Activated B cell treated with CpG ODN at 0.5 μM for 24 hours (primary cell): ENCODE measurements at regions not wholly inside any gene's neighbourhood (a gene's known extent, or its start where the extent isn't known, plus 50 kb on each side); places are given as distances from the start of the nearest gene placed in this dataset.

ENCODE experiments used
- ATAC-seq: fragments of 200-7000 bp; cut with Tn5 transposase; one replicate; pipeline ENCODE4 v1.10.0; 2021; ENCODE audit warnings: low read depth, mild to moderate bottlenecking, moderate library complexity
- CTCF ChIA-PET: fragments of 350-600 bp; sonication (Branson Sonifier 250); formaldehyde crosslinking; loops from one replicate; lab custom pipeline; 2021; ENCODE audit warnings: antibody characterized with exemption; lab: Charles Lee
- POLR2A ChIA-PET: fragments of 350-600 bp; sonication (Branson Sonifier 250); formaldehyde crosslinking; loops from one replicate; lab custom pipeline; 2021; ENCODE audit warnings: antibody characterized with exemption; lab: Charles Lee
- DNase-seq: peaks from one replicate; pipeline ENCODE4 v3.0.0; 2022
- H3K27ac Mint-ChIP-seq: one replicate; pipeline ENCODE4 v1.8.0; 2020; ENCODE audit warnings: mixed read lengths
- H3K27me3 Mint-ChIP-seq: one replicate; pipeline ENCODE4 v1.8.0; 2021; ENCODE audit warnings: mixed read lengths
- H3K36me3 Mint-ChIP-seq: one replicate; pipeline ENCODE4 v1.8.0; 2021; ENCODE audit warnings: low read depth, mixed read lengths
- H3K4me1 Mint-ChIP-seq: one replicate; pipeline ENCODE4 v1.8.0; 2021; ENCODE audit warnings: mixed read lengths
- H3K4me3 Mint-ChIP-seq: one replicate; pipeline ENCODE4 v1.8.0; 2020; ENCODE audit warnings: mild to moderate bottlenecking, mixed read lengths
- H3K9me3 Mint-ChIP-seq: one replicate; pipeline ENCODE4 v1.8.0; 2020; ENCODE audit warnings: mixed read lengths
- intact Hi-C: fragments of 100-400 bp; cut with micrococcal nuclease; formaldehyde crosslinking; loops from one replicate; pipeline ENCODE4 v1.15.1; 2024
- TF ChIP-seq, protein P1 (sequence below): fragments of 200-600 bp; IDR thresholded peaks from one replicate; pipeline ENCODE4 v1.8.0; 2022; ENCODE audit warnings: antibody characterized with exemption, mild to moderate bottlenecking

GRCh38 chrX:2592279-2592678 is 91.5 kb upstream of the DHRSX start:
- ATAC-seq, result no peak
- H3K4me3 Mint-ChIP-seq, result no peak overlapping the region
- H3K9me3 Mint-ChIP-seq, result no peaks in the 10 kb centered on the region
- H3K27me3 Mint-ChIP-seq, result peaks cover under 1% of the 10 kb centered on the region
- peaks cover 5% of the 10 kb centered on the region for H3K36me3 Mint-ChIP-seq
- ChIA-PET CTCF (no interaction called here), POLR2A (no interaction called here)
- no peak overlapping the region for H3K27ac Mint-ChIP-seq
- TF ChIP-seq, protein P1, sequence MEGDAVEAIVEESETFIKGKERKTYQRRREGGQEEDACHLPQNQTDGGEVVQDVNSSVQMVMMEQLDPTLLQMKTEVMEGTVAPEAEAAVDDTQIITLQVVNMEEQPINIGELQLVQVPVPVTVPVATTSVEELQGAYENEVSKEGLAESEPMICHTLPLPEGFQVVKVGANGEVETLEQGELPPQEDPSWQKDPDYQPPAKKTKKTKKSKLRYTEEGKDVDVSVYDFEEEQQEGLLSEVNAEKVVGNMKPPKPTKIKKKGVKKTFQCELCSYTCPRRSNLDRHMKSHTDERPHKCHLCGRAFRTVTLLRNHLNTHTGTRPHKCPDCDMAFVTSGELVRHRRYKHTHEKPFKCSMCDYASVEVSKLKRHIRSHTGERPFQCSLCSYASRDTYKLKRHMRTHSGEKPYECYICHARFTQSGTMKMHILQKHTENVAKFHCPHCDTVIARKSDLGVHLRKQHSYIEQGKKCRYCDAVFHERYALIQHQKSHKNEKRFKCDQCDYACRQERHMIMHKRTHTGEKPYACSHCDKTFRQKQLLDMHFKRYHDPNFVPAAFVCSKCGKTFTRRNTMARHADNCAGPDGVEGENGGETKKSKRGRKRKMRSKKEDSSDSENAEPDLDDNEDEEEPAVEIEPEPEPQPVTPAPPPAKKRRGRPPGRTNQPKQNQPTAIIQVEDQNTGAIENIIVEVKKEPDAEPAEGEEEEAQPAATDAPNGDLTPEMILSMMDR, result no peak
- peaks cover 6% of the 10 kb centered on the region for H3K4me1 Mint-ChIP-seq
- intact Hi-C loops, result loop anchor here (5.0 kb wide), 1 partner anchor 300 kb away; no protein-coding TSS in a partner anchor
- DNase-seq, result no peak

- Mint-ChIP-seq H3K9me3 (no peaks in the 10 kb centered on the region), H3K27me3 (peaks cover 9% of the 10 kb centered on the region), H3K4me3 (no peak overlapping the region), H3K27ac (no peak overlapping the region), H3K4me1 (peaks cover 10% of the 10 kb centered on the region), H3K36me3 (no peaks in the 10 kb centered on the region)
- TF ChIP-seq, protein P1, result no peak
- ATAC-seq (no peak), DNase-seq (no peak)
- ChIA-PET CTCF (no interaction called here), POLR2A (no interaction called here)
- intact Hi-C loops, result loop anchor here (5.0 kb wide), 1 partner anchor 297 kb away; no protein-coding TSS in a partner anchor
Observed at GRCh38 chrX:2589186-2590020, 88.6 kb upstream of the DHRSX start.

DNA sequence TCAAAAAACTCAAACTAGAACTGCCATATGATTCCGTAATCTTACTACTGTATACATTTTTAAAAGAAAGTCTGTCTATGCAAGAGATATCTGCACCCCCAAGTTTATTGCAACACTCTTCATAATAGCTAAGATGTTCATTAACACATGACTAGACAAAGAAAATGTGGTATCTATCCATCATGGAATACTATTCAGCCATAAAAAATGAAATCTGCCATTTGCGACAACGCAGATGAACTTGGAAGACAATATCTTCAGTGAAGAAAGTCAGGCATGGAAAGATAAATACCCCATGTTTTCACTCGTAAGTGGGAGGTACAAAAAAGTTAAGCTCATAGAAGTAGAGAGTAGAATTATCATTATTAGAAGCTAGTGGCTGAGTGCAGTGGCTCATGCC is 87.3 kb upstream of the DHRSX start:
- no peak overlapping the region for H3K4me3 Mint-ChIP-seq
- POLR2A ChIA-PET, result no interaction called here

GRCh38 chrX:2587146-2587545 is 86.4 kb upstream of the DHRSX start:
- Mint-ChIP-seq H3K4me3 (no peak overlapping the region), H3K9me3 (no peaks in the 10 kb centered on the region), H3K27me3 (peaks cover 20% of the 10 kb centered on the region), H3K36me3 (no peaks in the 10 kb centered on the region), H3K27ac (no peak overlapping the region), H3K4me1 (peaks cover 6% of the 10 kb centered on the region)
- DNase-seq (no peak), ATAC-seq (no peak)
- TF ChIP-seq, protein P1, result no peak
- ChIA-PET POLR2A (no interaction called here), CTCF (no interaction called here)
- intact Hi-C loops, result no loop called here

More for the DNA sequence above, 87.3 kb upstream of the DHRSX start:
- Mint-ChIP-seq H3K9me3 (no peaks in the 10 kb centered on the region), H3K36me3 (no peaks in the 10 kb centered on the region), H3K4me1 (peaks cover 8% of the 10 kb centered on the region), H3K27me3 (peaks cover 12% of the 10 kb centered on the region), H3K27ac (no peak overlapping the region)
- ATAC-seq, result no peak
- TF ChIP-seq, protein P1, result no peak
- no peak for DNase-seq
- intact Hi-C loops, result no loop called here
- CTCF ChIA-PET, result no interaction called here

- H3K9me3 Mint-ChIP-seq, result no peaks in the 10 kb centered on the region
- intact Hi-C loops, result no loop called here
- peaks cover 29% of the 10 kb centered on the region for H3K27me3 Mint-ChIP-seq
- POLR2A ChIA-PET, result no interaction called here
- peaks cover 6% of the 10 kb centered on the region for H3K4me1 Mint-ChIP-seq
- H3K36me3 Mint-ChIP-seq, result no peaks in the 10 kb centered on the region
- no peak for DNase-seq
- CTCF ChIA-PET, result no interaction called here
- no peak for ATAC-seq
- TF ChIP-seq, protein P1, result no peak
- H3K27ac Mint-ChIP-seq, result no peak overlapping the region
- no peak overlapping the region for H3K4me3 Mint-ChIP-seq
Observed at GRCh38 chrX:2585158-2585470, 84.3 kb upstream of the DHRSX start.
